KMS-11 (cell line): ENCODE measurements at regions not wholly inside any gene's neighbourhood (a gene's known extent, or its start where the extent isn't known, plus 50 kb on each side); places are given as distances from the start of the nearest gene placed in this dataset.

Experiments
- H2AFZ ChIP-seq: fragments of 200-600 bp; sonication (generic); 2 replicates; pipeline ENCODE4 v1.6.1; 2016; ENCODE audit warnings: antibody characterized with exemption, mixed run types, low read depth
- H3K27ac ChIP-seq: fragments of 200-600 bp; sonication (generic); 2 replicates; pipeline ENCODE4 v1.6.1; 2016; ENCODE audit warnings: mild to moderate bottlenecking, mixed run types
- H3K27me3 ChIP-seq: fragments of 200-600 bp; sonication (generic); 2 replicates; pipeline ENCODE4 v1.6.1; 2017; ENCODE audit warnings: mild to moderate bottlenecking, low read depth, mixed run types, moderate library complexity; ENCODE audit not compliant: insufficient read depth
- H3K36me3 ChIP-seq: fragments of 200-600 bp; sonication (generic); 2 replicates; pipeline ENCODE4 v1.6.1; 2017; ENCODE audit warnings: mild to moderate bottlenecking, mixed run types; ENCODE audit not compliant: insufficient read depth
- H3K4me1 ChIP-seq: fragments of 200-600 bp; sonication (generic); 2 replicates; pipeline ENCODE4 v1.6.1; 2016; ENCODE audit warnings: mild to moderate bottlenecking, low read depth, mixed run types; ENCODE audit not compliant: poor library complexity, severe bottlenecking
- H3K4me2 ChIP-seq: fragments of 200-600 bp; sonication (generic); 2 replicates; pipeline ENCODE4 v1.7.0; 2016; ENCODE audit warnings: mild to moderate bottlenecking, mixed run types
- H3K4me3 ChIP-seq: fragments of 200-600 bp; sonication (generic); IDR thresholded peaks from 2 replicates; pipeline ENCODE4 v1.6.1; 2017; ENCODE audit warnings: low read depth, low read length, mixed read lengths; ENCODE audit not compliant: insufficient read depth
- H3K79me2 ChIP-seq: fragments of 200-600 bp; sonication (generic); 2 replicates; pipeline ENCODE4 v1.6.1; 2016; ENCODE audit warnings: low read depth, mixed run types; ENCODE audit not compliant: insufficient read depth
- H3K9ac ChIP-seq: fragments of 200-600 bp; sonication (generic); 2 replicates; pipeline ENCODE4 v1.6.1; 2016; ENCODE audit warnings: mild to moderate bottlenecking, mixed run types
- H4K20me1 ChIP-seq: fragments of 200-600 bp; sonication (generic); 2 replicates; pipeline ENCODE4 v1.6.1; 2016; ENCODE audit warnings: mild to moderate bottlenecking, mixed run types; ENCODE audit not compliant: insufficient read depth
- CTCF ChIP-seq: fragments of 200-600 bp; sonication (generic); conservative IDR thresholded peaks from 2 replicates; pipeline ENCODE4 v1.6.1; 2017; ENCODE audit warnings: low read depth, mild to moderate bottlenecking, antibody characterized with exemption, low read length, moderate library complexity, mixed read lengths

- Histone ChIP-seq H4K20me1 (no peaks in the 10 kb centered on the region), H3K9ac (no peak overlapping the region), H3K27ac (no peak overlapping the region), H3K4me2 (no peak overlapping the region), H3K27me3 (no peaks in the 10 kb centered on the region), H2AFZ (no peak overlapping the region), H3K4me3 (no peak overlapping the region), H3K36me3 (no peaks in the 10 kb centered on the region), H3K4me1 (no peaks in the 10 kb centered on the region), H3K79me2 (no peaks in the 10 kb centered on the region)
- TF ChIP-seq CTCF: no peak
These were observed 939.9 kb upstream of the SOX9 start for GRCh38 chr17:71180801-71181385.

GRCh38 chr17:71183066-71183660, 937.7 kb upstream of the SOX9 start:
- Histone ChIP-seq H2AFZ (no peak overlapping the region), H3K36me3 (no peaks in the 10 kb centered on the region), H3K27ac (no peak overlapping the region), H3K4me1 (no peaks in the 10 kb centered on the region), H3K4me2 (no peak overlapping the region), H3K4me3 (no peak overlapping the region), H3K27me3 (no peaks in the 10 kb centered on the region), H4K20me1 (no peaks in the 10 kb centered on the region), H3K9ac (no peak overlapping the region), H3K79me2 (no peaks in the 10 kb centered on the region)
- no peak for TF ChIP-seq CTCF

- Histone ChIP-seq H3K4me1 (peaks cover 14% of the 10 kb centered on the region), H3K36me3 (no peaks in the 10 kb centered on the region)
- TF ChIP-seq CTCF: no peak
These were observed 936.1 kb upstream of the SOX9 start for GRCh38 chr17:71184716-71185115.

GRCh38 chr17:71187145-71187878, 933.5 kb upstream of the SOX9 start:
- Histone ChIP-seq H3K27ac (no peak overlapping the region), H3K27me3 (no peaks in the 10 kb centered on the region), H3K9ac (no peak overlapping the region), H4K20me1 (no peaks in the 10 kb centered on the region), H3K36me3 (no peaks in the 10 kb centered on the region), H3K4me2 (no peak overlapping the region), H3K4me1 (peaks cover 19% of the 10 kb centered on the region), H3K79me2 (no peaks in the 10 kb centered on the region), H3K4me3 (no peak overlapping the region), H2AFZ (no peak overlapping the region)
- no peak for TF ChIP-seq CTCF

More at GRCh38 chr17:71184716-71185115, 936.1 kb upstream of the SOX9 start:
- no peak overlapping the region for H3K4me3 ChIP-seq
- no peaks in the 10 kb centered on the region for H3K79me2 ChIP-seq
- no peaks in the 10 kb centered on the region for H3K27me3 ChIP-seq
- H2AFZ ChIP-seq: no peak overlapping the region
- H3K27ac ChIP-seq: no peak overlapping the region
- H3K4me2 ChIP-seq: no peak overlapping the region
- no peak overlapping the region for H3K9ac ChIP-seq
- no peaks in the 10 kb centered on the region for H4K20me1 ChIP-seq
